B cell (primary cell): ENCODE measurements at regions not wholly inside any gene's neighbourhood (a gene's known extent, or its start where the extent isn't known, plus 50 kb on each side); places are given as distances from the start of the nearest gene placed in this dataset.

Source experiments
- ATAC-seq: fragments of 200-7000 bp; cut with Tn5 transposase; one replicate; pipeline ENCODE4 v1.10.0; 2021; ENCODE audit warnings: low read depth, mild to moderate bottlenecking, moderate number of reproducible peaks, moderate library complexity
- CTCF ChIA-PET: fragments of 350-600 bp; sonication (Branson Sonifier 250); formaldehyde crosslinking; loops from one replicate; lab custom pipeline; 2021; ENCODE audit warnings: antibody characterized with exemption, inconsistent platforms; lab: Charles Lee
- POLR2A ChIA-PET: fragments of 350-600 bp; sonication (Branson Sonifier 250); formaldehyde crosslinking; loops from one replicate; lab custom pipeline; 2021; ENCODE audit warnings: antibody characterized with exemption; lab: Charles Lee
- DNase-seq: peaks from one replicate; pipeline ENCODE4 v3.0.0; 2013
- H2AFZ ChIP-seq: 2 replicates; pipeline ENCODE4 v1.6.1; 2012; ENCODE audit warnings: mild to moderate bottlenecking, low read depth, low read length; ENCODE audit not compliant: insufficient read depth, poor library complexity, severe bottlenecking
- H3K27ac ChIP-seq, 2 donors: 1 replicate in 1 of 2; 2 replicates in 1 of 2; pipeline ENCODE4 v1.5.1; 2012 to 2013; ENCODE audit warnings: low read length in 2 of 2, mild to moderate bottlenecking in 2 of 2, moderate library complexity in 1 of 2
- H3K27me3 ChIP-seq, 4 experiments: fragments of 200-600 bp in 1 of 4; sonication (generic) in 1 of 4; replicated peaks in 1 of 4; 1 replicate in 2 of 4; 2 replicates in 2 of 4; pipeline versions ENCODE4 v1.6.1 to v1.7.0; 2013 to 2016; ENCODE audit warnings: low read length in 3 of 4, mild to moderate bottlenecking in 2 of 4, mixed read lengths in 1 of 4, moderate library complexity in 1 of 4; ENCODE audit not compliant: insufficient read depth in 4 of 4, control insufficient read depth in 3 of 4; ENCODE audit errors: control extremely low read depth in 1 of 4
- H3K36me3 ChIP-seq, 2 experiments: replicated peaks in 1 of 2; 1 replicate in 1 of 2; 2 replicates in 1 of 2; pipeline versions ENCODE4 v1.6.1 to v1.7.1; 2013; ENCODE audit warnings: low read length in 1 of 2; ENCODE audit not compliant: insufficient read depth in 2 of 2, control insufficient read depth in 1 of 2; ENCODE audit errors: control extremely low read depth in 1 of 2, extremely low read depth in 1 of 2
- H3K4me1 ChIP-seq, 2 donors: fragments of 200-600 bp in 1 of 2; sonication (generic) in 1 of 2; 1 replicate in 1 of 2; 2 replicates in 1 of 2; pipeline versions ENCODE4 v1.5.1 to v1.6.1; 2013 to 2017; ENCODE audit warnings: low read length in 2 of 2; ENCODE audit not compliant: control insufficient read depth in 2 of 2, insufficient read depth in 2 of 2
- H3K4me2 ChIP-seq: replicated peaks from 2 replicates; pipeline ENCODE3; 2012; ENCODE audit warnings: mild to moderate bottlenecking, low read depth, low read length; ENCODE audit not compliant: poor library complexity, severe bottlenecking
- H3K4me3 ChIP-seq, 5 experiments: fragments of 200-600 bp in 1 of 5; sonication (generic) in 1 of 5; 1 replicate in 3 of 5; 2 replicates in 2 of 5; pipeline versions ENCODE4 v1.5.1 to v1.7.0; 2011 to 2016; ENCODE audit warnings: low read length in 4 of 5, mild to moderate bottlenecking in 4 of 5, low read depth in 2 of 5, control low read depth in 1 of 5, moderate library complexity in 1 of 5; ENCODE audit not compliant: insufficient read depth in 1 of 5; ENCODE audit errors: control extremely low read depth in 1 of 5, extremely low read depth in 1 of 5
- H3K79me2 ChIP-seq: fragments of 200-600 bp; sonication (generic); one replicate; pipeline ENCODE4 v1.6.0; 2016; ENCODE audit warnings: low read length; ENCODE audit not compliant: control insufficient read depth, insufficient read depth
- H3K9ac ChIP-seq: fragments of 200-600 bp; sonication (generic); 2 replicates; pipeline ENCODE4 v1.6.1; 2017; ENCODE audit warnings: mild to moderate bottlenecking, low read length, moderate library complexity
- H3K9me3 ChIP-seq, 3 donors: one replicate each; pipeline versions ENCODE4 v1.6.1 to v1.7.1; 2013; ENCODE audit warnings: low read length in 2 of 3; ENCODE audit not compliant: control insufficient read depth in 2 of 3, insufficient read depth in 1 of 3; ENCODE audit errors: control extremely low read depth in 1 of 3
- H4K20me1 ChIP-seq: 2 replicates; pipeline ENCODE4 v1.6.0; 2012; ENCODE audit warnings: mild to moderate bottlenecking, low read length; ENCODE audit not compliant: insufficient read depth, control insufficient read depth, poor library complexity, severe bottlenecking
- H3K27ac Mint-ChIP-seq: one replicate; pipeline ENCODE4 v1.8.0; 2021; ENCODE audit warnings: mixed read lengths
- H3K27me3 Mint-ChIP-seq: one replicate; pipeline ENCODE4 v1.8.0; 2021; ENCODE audit warnings: mixed read lengths
- H3K4me1 Mint-ChIP-seq: one replicate; pipeline ENCODE4 v1.8.0; 2021; ENCODE audit warnings: mixed read lengths
- H3K4me3 Mint-ChIP-seq: one replicate; pipeline ENCODE4 v1.8.0; 2021; ENCODE audit warnings: mixed read lengths
- H3K9me3 Mint-ChIP-seq: one replicate; pipeline ENCODE4 v1.8.0; 2022; ENCODE audit warnings: mixed read lengths; ENCODE audit not compliant: insufficient read depth
- EZH2 ChIP-seq: IDR thresholded peaks from 2 replicates; pipeline ENCODE4 v1.6.1; 2012; ENCODE audit warnings: borderline replicate concordance, low read depth, mild to moderate bottlenecking, moderate library complexity, low read length; ENCODE audit not compliant: insufficient read depth, poor library complexity, severe bottlenecking
- WGBS: methylation state at CpG from one replicate; pipeline ENCODE4 v1.1.5; 2013; ENCODE audit warnings: missing lambda C conversion rate; ENCODE audit not compliant: insufficient coverage; 5-methylcytosine and 5-hydroxymethylcytosine counted together
- intact Hi-C: fragments of 100-400 bp; cut with micrococcal nuclease; formaldehyde crosslinking; loops from one replicate; pipeline ENCODE4 v1.10.0; 2022
- TF ChIP-seq, protein P1 (sequence below): fragments of 200-600 bp; IDR thresholded peaks from one replicate; pipeline ENCODE4 v1.8.0; 2022; ENCODE audit warnings: antibody characterized with exemption, mild to moderate bottlenecking

DNA sequence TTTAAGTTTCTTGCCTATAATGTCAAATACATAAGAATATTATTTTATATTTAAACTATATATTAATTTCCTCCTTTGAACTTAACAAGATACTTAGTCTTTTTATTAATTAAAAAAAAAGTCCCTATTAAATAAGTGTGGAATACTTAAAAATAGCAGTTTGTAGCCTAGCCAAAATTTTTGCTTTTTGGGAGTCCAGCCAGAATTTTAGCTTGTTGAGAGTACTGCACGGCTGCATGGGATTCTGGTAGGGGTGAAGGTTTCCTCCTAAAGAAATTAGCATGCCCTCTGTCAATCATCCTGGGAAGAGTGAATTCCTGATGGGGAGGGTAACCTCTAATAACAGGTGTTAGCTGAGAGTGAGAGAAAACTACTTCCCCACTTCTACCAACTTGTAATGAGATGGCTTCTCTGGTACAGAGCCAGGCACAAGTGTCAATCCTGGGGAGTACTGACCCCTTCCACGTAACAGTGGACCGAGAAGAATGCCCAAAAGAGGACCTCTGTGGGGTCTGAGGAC, 195.7 kb downstream of the SPRY2 start:
- Mint-ChIP-seq H3K4me1 (no peaks in the 10 kb centered on the region), H3K27ac (no peak overlapping the region), H3K4me3 (no peak overlapping the region), H3K9me3 (no peaks in the 10 kb centered on the region), H3K27me3 (no peaks in the 10 kb centered on the region)
- Histone ChIP-seq H3K79me2 (no peaks in the 10 kb centered on the region), H2AFZ (no peak overlapping the region), H3K27me3 (no peaks in the 10 kb centered on the region), H3K27ac (no peak overlapping the region), H3K9me3 (peaks cover 0 to 1% (median 0%) of the 10 kb centered on the region in 3 donors), H3K36me3 (no peaks in the 10 kb centered on the region), H4K20me1 (no peaks in the 10 kb centered on the region), H3K4me2 (no peak overlapping the region), H3K4me3 (no peak overlapping the region), H3K9ac (no peak overlapping the region), H3K4me1 (no peaks in the 10 kb centered on the region)
- intact Hi-C loops = no loop called here
- no peak for ATAC-seq
- TF ChIP-seq EZH2 = no peak
- TF ChIP-seq, protein P1, sequence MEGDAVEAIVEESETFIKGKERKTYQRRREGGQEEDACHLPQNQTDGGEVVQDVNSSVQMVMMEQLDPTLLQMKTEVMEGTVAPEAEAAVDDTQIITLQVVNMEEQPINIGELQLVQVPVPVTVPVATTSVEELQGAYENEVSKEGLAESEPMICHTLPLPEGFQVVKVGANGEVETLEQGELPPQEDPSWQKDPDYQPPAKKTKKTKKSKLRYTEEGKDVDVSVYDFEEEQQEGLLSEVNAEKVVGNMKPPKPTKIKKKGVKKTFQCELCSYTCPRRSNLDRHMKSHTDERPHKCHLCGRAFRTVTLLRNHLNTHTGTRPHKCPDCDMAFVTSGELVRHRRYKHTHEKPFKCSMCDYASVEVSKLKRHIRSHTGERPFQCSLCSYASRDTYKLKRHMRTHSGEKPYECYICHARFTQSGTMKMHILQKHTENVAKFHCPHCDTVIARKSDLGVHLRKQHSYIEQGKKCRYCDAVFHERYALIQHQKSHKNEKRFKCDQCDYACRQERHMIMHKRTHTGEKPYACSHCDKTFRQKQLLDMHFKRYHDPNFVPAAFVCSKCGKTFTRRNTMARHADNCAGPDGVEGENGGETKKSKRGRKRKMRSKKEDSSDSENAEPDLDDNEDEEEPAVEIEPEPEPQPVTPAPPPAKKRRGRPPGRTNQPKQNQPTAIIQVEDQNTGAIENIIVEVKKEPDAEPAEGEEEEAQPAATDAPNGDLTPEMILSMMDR = no peak
- 94% methylated on average over 2 of the region's 3 CpGs for WGBS
- ChIA-PET CTCF (no interaction called here), POLR2A (no interaction called here)
- DNase-seq = no peak

DNA sequence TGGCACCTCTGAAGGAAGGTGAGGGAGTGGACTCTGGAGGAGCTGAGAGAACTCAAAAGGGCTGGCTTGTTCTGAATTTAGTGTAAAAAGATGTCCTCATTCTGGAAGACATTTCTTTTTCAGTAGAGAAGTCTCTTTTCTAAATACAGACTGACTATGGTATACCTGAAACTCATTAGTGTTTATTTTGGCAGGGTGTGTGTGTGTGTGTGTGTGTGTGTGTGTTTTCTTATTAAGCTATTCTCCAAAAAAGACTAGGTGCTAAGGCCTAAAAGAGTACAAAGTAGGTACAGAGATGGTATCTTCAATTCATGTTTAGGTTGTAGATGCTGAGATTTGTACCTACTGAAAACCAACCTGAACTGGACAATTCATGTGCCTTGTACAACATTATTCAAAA, 196.4 kb downstream of the SPRY2 start:
- TF ChIP-seq, protein P1 = no peak
- TF ChIP-seq EZH2 = no peak
- ChIA-PET POLR2A (no interaction called here), CTCF (no interaction called here)
- H4K20me1 ChIP-seq = no peaks in the 10 kb centered on the region
- no peak for DNase-seq
- H3K27ac ChIP-seq = no peak overlapping the region
- H3K4me3 Mint-ChIP-seq = no peak overlapping the region
- no peaks in the 10 kb centered on the region for H3K9me3 Mint-ChIP-seq
- H3K36me3 ChIP-seq = no peaks in the 10 kb centered on the region
- no peak overlapping the region for H3K27ac Mint-ChIP-seq
- H3K27me3 Mint-ChIP-seq = no peaks in the 10 kb centered on the region
- intact Hi-C loops = no loop called here
- no peaks in the 10 kb centered on the region for H3K79me2 ChIP-seq
- H3K4me3 ChIP-seq = no peak overlapping the region
- no peak for ATAC-seq
- no peak overlapping the region for H2AFZ ChIP-seq
- H3K4me1 ChIP-seq = no peaks in the 10 kb centered on the region
- peaks cover 0 to 1% (median 0%) of the 10 kb centered on the region in 3 donors for H3K9me3 ChIP-seq
- no peaks in the 10 kb centered on the region for H3K4me1 Mint-ChIP-seq
- H3K4me2 ChIP-seq = no peak overlapping the region
- H3K9ac ChIP-seq = no peak overlapping the region
- H3K27me3 ChIP-seq = no peaks in the 10 kb centered on the region
